ENCODE measurements at regions not wholly inside any gene's neighbourhood (a gene's known extent, or its start where the extent isn't known, plus 50 kb on each side); places are given as distances from the start of the nearest gene placed in this dataset.
"Not testable (repeated sequence)": the region's sequence is repeated elsewhere in the genome, so short reads cannot be mapped to it uniquely, and the experiment has no call there.

DNA sequence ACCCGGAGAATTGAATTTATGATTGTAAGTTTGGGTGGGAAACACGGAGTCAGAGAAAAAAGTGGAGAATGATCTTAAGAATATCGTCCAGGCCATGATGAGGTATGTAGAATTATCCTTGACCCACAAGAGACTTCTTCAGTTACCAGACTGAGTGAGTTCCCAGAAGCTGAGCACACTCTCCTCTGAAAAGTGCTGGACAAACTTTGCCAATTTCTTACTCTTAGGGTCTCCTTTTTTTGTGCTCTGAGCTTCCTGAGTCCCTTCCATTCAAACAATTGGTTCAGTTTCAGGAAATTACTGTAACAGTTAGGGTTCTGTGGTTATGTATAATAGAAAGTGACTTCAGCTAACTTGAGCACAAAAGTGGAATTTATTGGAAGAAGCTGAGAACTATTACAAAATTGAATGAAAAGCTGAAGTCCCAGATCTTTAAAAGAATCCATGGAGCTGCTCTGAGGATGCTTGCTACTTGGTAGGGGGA is 50.6 kb upstream of the EHBP1 start:
- DNase-seq (ENCODE audit: low read depth), result no peak

DNA sequence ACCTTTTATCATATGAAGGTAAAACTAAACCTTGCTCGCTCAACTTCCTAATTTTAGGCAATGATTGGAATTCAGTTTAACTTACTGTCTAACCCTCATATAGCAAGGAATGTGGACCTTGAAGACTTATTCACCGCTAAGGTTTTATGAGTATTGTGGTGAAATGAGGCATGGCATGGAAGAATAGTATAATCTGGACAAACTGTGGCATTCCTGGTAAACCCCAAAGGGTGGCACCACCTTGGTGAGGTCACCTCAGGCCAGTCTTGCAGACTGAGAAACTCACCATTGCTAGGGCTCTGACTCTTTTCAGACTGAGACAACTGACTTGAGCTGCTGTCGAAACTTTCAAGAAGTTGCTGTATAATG is 51.1 kb upstream of the EHBP1 start:
- peak; percentile 45 for DNase-seq (ENCODE audit: low read depth)

DNA sequence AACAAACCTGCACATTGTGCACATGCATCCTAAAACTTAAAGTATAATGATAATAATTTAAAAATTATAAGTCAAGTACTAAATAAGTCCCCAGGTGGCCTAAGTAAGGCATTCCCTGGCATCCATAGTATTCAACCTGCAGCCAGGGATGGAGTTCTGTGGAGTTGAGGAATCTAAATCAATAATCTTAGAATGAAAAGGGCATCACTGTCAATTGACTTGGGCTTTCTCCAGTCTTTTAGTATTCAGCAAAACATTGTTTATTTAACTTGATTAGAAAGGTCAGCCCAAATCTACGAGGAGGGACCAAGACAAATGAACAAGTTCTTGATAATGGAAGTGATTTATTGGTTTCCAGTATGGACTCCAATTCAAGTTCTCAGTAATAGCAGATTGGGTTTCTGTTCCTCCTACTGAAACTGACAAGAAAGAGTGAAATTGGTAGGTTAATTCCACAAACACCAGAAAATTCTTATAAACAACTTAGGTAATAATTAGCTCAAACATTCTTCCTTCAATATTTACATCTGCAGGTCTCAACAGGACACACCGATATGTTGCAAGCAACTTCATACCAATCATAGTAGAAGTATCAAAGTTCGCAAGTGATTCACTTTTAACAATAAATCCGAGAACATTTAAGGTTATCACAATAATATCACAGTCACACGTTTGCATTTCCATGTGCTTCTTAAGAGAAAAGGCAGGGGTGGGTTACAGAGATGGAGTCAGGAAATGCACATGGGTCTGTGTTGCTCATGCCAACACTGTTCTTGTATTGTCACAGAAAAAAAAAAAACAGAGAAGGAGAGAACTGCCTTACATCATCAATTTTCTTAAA is 51.7 kb upstream of the EHBP1 start:
- DNase-seq (ENCODE audit: low read depth), result no peak

DNA sequence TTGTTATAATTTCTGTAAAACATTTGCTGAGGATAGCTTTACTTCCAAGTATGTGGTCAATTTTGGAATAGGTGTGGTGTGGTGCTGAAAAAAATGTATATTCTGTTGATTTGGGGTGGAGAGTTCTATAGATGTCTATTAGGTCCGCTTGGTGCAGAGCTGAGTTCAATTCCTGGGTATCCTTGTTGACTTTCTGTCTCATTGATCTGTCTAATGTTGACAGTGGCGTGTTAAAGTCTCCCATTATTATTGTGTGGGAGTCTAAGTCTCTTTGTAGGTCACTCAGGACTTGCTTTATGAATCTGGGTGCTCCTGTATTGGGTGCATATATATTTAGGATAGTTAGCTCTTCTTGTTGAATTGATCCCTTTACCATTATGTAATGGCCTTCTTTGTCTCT is 56.4 kb upstream of the EHBP1 start:
- DNase-seq (ENCODE audit: low read depth), result not testable (repeated sequence)

DNA sequence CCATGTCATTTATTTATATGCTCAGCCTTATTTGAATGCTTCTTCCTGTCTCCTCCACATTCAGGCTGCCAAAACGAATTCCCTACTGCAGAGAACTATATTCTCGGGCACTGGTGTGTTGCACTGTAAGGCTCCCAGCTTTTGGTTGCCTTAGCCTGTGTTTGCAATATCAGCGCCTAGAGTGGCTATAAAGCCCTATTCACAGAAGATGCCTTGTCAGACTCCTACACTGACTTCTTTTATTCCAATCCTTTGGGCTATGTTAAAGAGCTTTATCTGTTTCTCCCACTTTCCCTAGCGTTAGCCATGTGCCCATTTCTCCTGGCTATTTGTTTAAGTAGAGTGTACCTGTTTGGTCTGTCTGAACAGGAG is 62.4 kb upstream of the EHBP1 start:
- DNase-seq (ENCODE audit: low read depth), result no peak

DNA sequence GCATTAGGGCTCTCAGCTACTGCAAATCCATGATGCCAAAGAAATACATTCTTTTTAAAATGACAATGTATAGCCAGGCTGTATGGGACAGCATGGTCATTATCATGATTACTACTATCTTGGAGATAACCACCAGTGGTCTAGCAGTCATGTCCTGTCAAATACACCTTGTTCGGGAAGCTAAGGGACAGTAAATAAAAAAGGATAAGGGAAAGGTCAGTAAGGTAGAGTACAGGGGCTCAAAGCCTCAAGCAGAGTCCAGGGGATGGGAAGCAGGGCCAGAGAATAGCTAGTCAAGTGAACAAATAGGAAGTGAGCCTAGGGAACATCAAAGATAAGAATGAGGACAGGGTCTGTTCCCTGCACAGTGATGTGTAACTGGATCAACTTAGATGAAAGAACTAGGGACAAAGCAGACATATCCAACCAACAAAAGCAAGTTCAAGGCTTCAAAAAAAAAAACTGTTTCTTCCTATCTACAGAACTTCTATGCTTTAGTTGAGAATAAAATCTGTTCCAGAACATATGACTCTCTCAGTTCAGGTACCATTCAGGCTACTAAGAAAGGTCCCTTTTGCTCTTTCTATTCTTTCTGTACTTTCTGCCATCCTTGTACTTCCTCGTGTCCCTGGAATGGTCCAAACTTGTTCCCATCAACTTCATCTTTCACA is 62.9 kb upstream of the EHBP1 start:
- DNase-seq (ENCODE audit: low read depth), result no peak

DNA sequence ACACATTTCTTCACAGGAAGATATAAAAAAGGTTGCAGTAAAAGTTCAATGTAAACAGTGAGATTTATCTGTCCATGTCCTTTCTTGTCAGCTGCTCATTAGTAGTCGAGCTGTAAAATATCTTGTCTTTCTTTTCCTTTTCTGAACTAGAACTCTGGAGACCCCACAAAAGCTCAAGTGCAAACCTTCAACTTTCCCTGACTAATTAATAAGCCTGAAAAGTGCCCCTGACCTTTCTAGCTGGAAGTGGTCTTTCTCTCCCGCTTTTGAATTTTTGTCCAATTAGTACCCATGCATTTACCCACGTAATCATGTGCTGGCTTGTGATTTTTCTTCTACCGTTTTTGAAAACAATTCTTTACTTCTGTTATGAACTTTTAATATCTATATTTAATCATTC is 63.6 kb upstream of the EHBP1 start:
- DNase-seq (ENCODE audit: low read depth), result no peak

DNA sequence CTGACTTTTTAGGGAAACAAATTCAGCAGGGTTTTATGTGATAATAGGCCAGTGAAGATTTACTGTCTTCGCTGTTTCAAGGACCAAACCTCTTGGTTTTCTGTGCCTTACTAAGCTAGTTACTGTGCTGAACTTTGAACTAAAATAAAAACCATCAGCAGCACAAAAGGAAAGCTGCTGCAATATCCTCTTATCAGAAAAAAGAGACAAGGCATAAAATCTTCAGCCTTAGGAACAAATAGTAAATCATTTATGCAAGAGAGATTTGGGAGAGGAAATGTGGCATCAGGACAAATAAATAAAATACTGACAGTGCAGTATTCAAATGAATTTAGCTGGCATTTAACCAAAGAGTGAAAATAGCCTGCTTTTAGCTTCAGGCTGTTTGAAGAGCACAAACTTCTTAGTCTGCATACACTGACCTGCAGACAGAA is 64.1 kb upstream of the EHBP1 start:
- DNase-seq (ENCODE audit: low read depth), result no peak

DNA sequence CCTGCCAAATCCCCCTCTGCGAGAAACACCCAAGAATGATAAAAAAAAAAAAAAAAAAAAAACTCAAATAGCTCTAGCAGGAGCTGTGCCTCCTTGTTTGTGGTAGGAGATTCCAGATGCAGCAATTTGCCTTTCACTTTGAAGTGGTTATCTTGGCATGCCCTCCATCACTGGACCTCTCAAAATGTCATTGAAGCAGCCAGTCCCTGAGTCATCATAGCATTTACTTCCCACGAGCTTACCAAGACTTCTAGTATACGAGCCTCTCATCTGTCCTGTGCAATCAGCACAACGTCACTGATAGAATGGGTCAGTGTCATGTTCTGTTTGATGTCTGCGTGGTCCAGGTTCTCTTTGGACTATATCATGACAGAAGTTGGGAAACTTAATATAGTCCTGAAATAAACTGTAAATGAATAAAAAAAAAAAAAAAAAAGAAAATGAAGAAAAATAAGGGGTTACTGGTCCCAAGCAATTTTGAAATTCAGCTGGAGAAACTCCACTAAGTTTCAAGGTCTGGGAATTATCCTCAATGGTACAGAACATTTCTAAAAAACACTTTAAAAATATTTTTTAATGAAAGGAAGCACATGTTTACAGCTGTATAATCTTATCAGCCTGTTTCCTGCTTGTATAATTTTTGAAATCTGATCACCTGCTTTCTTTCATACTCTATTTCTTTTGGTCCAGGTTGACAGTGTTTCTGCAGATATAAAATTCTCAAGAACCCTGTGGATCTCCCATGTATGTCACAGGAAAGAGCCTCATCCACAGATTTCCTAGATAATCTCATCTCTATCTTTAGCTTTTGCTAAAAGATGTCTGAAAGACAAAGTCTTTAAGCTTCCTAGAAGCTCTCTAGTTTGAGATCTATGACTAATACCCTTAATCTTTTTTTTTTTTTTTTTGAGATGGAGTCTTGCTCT is 74.1 kb upstream of the EHBP1 start:
- no peak for DNase-seq (ENCODE audit: low read depth)

DNA sequence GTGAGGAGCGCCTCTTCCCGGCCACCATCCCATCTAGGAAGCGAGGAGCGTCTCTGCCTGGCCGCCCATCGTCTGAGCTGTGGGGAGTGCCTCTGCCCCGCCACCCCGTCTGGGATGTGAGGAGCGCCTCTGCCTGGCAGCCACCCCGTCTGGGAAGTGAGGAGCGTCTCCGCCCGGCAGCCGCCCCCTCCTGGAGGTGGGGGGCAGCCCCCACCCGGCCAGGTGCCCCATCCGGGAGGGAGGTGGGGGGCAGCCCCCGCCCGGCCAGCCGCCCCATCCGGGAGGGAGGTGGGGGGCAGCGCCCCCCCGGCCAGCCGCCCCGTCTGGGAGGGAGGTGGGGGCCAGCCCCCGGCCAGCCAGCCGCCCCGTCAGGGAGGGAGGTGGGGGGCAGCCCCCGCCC is 75.3 kb upstream of the EHBP1 start:
- not testable (repeated sequence) for DNase-seq (ENCODE audit: low read depth)

DNA sequence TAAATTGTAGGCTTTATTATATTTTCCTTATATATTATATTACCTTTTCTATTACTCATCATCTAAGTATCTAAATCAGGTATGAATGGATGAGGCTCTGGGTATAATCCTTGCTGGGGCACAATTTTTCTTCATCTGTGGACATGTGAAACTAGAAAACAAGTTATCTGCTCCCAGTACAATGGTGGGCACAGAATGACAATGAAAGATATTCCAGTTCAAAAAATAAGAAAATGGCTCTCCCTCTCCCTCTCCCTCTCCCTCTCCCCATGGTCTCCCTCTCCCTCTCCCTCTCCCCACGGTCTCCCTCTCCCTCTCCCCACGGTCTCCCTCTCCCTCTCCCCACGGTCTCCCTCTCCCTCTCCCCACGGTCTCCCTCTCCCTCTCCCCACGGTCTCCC is 76.2 kb upstream of the EHBP1 start:
- not testable (repeated sequence) for DNase-seq (ENCODE audit: low read depth)

DNA sequence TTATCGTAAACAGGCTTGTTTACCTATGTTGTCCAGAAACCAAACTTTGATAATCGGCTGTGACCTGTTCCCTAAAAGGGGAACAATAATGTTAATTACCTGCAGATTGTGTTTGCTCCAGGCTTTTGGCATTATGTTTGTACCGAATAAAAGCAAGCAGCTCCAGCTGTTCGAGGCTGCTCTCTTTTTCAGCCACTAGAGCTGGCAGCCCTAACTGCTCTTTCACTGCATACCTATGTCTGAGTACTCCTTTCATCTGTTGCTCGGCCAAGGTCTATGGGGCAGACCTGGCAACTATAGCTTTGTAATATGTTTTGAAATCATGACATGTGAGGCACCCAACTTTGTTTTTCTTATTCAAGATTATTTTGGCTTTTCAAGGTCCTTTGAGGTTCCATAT is 77.8 kb upstream of the EHBP1 start:
- no peak for DNase-seq (ENCODE audit: low read depth)

DNA sequence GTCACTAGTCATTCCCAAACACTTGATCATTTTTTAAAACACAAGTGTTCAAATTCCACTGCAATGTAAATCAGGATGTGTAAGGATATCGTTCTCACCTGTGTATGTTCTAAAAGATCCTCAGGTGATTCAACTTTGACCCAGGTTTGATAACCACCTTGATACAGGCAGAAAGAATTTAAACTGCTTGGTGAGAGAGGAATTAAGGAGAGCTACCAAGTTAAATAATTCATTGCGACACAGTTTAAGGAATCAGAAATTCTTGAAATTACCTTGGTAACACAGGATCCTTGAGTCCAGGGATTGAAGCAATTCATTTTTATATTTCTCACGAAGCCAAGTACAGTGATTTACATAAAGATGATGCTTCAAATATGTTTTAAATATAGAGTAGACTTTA is 80.7 kb upstream of the EHBP1 start:
- DNase-seq (ENCODE audit: low read depth), result no peak

DNA sequence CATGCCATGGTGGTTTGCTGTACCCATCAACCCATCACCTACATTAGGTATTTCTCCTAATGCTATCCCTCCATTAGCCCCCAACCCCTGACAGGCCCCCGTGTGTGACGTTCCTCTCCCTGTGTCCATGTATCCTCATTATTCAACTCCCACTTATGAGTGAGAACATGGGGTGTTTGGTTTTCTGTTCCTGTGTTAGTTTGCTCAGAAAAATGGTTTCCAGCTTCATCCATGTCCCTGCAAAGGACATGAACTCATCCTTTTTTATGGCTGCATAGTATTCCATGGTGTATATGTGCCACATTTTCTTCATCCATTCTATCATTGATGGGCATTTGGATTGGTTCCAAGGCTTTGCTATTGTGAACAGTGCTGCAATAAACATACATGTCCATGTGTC is 89.0 kb upstream of the EHBP1 start:
- not testable (repeated sequence) for DNase-seq (ENCODE audit: low read depth)

DNA sequence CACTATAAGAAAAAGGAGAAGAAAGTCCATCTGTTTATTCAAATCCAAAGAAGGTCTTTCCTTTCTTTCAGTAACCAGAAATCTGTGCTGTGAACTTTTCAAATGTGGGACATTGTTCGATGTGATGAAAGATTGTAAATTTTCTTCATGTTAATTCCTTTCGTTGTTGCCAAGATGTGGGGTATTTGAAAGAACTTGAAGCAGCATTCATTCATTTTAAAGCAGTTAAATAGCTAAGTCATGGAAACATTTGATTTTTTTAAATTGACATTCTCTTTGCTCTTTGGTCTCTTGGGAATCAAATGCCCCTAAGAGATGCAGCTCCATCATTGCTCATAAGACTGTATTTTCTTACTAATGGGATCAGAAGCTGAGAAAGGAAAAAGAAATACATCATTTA is 93.7 kb upstream of the EHBP1 start:
- no peak for DNase-seq (ENCODE audit: low read depth)

DNA sequence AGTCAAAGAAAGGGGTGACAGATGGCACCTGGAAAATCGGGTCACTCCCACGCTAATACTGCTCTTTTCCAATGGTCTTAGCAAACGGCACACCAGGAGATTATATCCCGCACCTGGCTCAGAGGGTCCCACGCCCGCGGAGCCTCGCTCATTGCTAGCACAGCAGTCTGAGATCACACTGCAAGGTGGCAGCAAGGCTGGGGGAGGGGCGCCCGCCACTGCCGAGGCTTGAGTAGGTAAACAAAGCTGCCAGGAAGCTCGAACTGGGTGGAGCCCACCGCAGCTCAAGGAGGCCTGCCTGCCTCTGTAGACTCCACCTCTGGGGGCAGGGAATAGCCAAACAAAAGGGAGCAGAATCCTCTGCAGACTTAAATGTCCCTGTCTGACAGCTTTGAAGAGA is 99.5 kb upstream of the TMEM17 start:
- DNase-seq (ENCODE audit: low read depth), result not testable (repeated sequence)

DNA sequence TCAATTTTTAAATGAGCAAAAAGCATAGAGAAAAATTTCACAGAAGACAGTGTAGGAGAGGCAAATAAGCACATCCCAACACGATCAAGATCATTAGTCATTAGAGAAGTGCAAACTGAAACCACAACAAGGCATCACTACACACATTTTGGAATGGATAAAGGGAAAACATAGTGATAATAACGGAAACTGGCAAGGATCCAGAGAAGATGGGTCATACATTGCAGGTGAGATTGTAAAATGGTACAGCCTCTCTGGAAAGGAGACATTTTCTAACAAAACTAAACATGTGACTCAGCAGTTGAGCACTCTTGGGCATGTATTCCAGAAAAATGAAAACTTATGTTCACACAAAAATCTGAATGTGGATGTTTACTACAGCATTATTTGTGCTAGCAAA is 98.3 kb upstream of the TMEM17 start:
- peak; percentile 4 for DNase-seq (ENCODE audit: low read depth)

DNA sequence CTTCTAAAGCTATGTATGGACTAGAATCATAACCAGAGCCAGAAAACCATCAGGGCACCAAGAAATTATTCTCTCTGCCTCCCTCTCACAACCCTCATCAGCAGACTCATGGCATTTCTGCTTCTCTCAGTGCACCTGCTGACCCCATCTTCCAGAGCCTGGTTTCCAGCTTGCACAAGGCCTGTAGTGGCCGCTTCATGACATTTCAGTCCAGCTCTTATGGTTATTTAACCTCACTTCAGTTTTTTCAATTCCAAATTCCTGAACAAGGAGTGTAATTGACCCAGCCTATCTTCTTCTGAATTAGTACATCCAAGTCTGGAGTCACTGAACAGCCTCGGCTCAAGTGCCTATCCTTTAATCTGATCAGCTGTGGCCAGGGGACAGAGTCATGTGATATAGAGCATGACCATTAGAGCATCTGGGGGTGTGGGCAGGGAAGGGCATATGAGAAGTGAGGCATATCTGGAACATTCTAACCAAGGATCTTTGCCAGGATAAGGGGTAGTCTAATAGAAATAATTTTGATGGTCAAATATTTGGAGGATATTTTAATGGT is 97.2 kb upstream of the TMEM17 start:
- DNase-seq (ENCODE audit: low read depth), result no peak

DNA sequence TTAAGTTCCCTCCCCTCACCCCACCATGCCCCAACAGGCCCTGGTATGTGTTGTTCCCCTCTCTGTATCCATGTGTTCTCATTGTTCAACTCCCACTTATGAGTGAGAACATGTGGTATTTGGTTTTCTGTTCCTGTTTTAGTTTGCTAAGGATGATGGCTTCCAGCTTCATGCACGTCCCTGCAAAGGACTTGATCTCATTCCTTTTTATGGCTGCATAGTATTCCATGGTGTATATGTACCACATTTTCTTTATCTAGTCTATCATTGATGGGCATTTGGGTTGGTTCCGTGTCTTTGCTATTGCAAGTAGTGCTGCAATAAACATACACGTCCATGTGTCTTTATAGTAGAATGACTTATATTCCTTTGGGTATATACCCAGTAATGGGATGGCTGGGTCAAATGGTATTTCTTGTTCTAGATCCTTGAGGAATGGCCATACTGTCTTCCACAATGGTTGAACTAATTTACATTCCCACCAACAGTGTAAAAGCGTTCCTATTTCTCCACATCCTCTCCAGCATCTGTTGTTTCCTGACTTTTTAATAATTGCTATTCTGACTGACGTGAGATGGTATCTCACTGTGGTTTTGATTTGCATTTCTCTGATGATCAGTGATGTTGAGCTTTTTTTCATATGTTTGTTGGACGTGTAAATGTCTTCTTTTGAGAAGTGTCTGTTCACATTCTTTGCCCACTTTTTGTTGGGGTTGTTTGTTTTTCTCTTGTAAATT is 93.8 kb upstream of the TMEM17 start:
- not testable (repeated sequence) for DNase-seq (ENCODE audit: low read depth)

DNA sequence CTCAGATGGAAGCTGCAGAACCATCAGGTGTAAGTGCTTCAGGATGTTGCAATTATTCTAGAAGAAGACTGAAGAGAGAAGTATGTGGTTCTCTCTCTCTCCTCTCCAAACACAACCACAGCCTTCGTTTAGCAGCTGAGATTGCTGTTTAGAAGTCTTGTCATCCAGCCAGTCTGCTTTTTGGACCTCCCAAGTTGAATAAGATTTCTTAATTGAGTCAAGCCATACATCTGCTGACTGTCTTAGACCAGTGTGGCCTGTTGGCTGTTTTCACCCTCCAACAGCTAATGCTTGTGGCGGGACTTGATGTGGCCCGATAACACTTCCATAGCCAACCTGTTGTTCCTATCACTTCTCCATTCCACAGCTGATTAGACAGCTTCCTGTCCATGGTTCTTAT is 91.3 kb upstream of the TMEM17 start:
- DNase-seq (ENCODE audit: low read depth), result no peak

Data from ELR (cell line).